NB4 (cell line): ENCODE measurements at regions not wholly inside any gene's neighbourhood (a gene's known extent, or its start where the extent isn't known, plus 50 kb on each side); places are given as distances from the start of the nearest gene placed in this dataset.

ENCODE experiments used
- CTCF ChIP-seq: IDR thresholded peaks from one replicate; pipeline ENCODE4 v1.5.1; 2012; ENCODE audit warnings: low read depth, low read length
- MAX ChIP-seq: IDR thresholded peaks from 2 replicates; pipeline ENCODE4 v1.6.1; 2011; ENCODE audit warnings: low read depth, low read length
- POLR2A ChIP-seq: IDR thresholded peaks from 2 replicates; pipeline ENCODE4 v1.6.1; 2011; ENCODE audit warnings: mild to moderate bottlenecking; ENCODE audit not compliant: insufficient read length; ENCODE audit errors: extremely low read depth

DNA sequence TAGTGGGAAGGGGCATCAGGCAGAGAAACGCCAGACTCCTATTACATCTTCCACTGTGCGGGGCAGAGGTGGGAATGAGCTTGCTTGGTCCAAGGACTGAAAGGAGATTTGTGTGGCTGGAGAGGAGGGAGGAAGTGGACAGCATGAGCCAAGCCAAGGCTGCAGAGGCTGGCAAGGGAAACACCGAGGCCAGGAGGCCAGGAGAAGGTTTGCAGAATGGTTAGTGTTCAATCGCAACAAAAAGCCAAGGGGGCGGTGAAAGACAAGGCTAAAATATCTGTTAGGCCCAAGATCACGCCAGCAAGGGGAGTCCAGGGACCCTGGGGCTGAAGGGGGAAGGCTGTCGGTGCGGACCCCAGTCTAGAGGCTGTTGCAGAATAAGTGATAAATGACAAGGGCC is 75.8 kb downstream of the CPN2 start:
- TF ChIP-seq CTCF (no peak), POLR2A (no peak), MAX (no peak)
